H4 (cell line): ENCODE measurements at regions not wholly inside any gene's neighbourhood (a gene's known extent, or its start where the extent isn't known, plus 50 kb on each side); places are given as distances from the start of the nearest gene placed in this dataset.
"Not testable (repeated sequence)": the region's sequence is repeated elsewhere in the genome, so short reads cannot be mapped to it uniquely, and the experiment has no call there.

Experiments
- DNase-seq: peaks from one replicate; pipeline ENCODE4 v3.0.0-alpha.2; 2015; ENCODE audit warnings: low spot score

- DNase-seq: no peak
These were observed 73.2 kb upstream of the SGIP1 start for GRCh38 chr1:66460776-66461175.

- DNase-seq: no peak
These were observed 71.6 kb upstream of the SGIP1 start for GRCh38 chr1:66462313-66462712.

DNA sequence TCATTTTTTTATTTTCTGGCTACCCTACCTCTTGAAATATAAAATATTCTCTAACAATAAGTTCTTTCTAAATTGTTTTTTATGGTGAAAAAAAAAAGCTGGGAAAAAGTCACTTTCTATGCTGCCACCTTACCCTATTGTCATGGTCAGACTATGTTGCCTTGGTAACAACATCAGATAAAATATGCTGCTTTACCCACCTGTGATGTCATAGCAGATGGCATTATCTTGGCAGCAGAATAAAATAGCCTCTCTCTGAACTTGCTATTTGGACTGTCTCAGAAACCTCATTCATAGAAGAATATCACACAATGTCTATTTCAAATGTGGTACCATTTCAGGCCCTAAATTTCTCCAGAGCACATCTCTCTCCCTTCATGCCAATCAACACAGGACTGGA is 69.6 kb upstream of the SGIP1 start:
- DNase-seq: no peak

DNA sequence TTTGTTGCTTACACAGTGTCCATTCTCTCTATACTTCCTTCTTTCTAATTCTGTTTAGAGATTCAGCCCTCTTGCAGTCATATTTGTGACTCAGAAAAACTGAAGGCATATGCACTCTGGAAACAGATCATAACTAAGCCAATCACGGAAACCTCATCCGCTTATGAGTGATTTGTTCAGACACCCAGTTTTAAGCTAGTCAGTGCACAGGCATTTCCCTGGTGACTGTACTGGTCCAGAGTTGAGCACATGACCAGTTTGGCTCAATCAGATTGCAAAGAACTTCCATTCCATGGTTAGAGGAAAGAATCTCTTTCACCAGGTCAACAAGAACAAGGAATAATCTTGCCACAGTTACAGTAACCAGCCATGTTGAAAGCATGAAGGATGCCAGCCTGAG is 69.2 kb upstream of the SGIP1 start:
- peak; percentile 13 for DNase-seq

GRCh38 chr1:66466695-66467094 is 67.3 kb upstream of the SGIP1 start:
- DNase-seq: not testable (repeated sequence)

DNA sequence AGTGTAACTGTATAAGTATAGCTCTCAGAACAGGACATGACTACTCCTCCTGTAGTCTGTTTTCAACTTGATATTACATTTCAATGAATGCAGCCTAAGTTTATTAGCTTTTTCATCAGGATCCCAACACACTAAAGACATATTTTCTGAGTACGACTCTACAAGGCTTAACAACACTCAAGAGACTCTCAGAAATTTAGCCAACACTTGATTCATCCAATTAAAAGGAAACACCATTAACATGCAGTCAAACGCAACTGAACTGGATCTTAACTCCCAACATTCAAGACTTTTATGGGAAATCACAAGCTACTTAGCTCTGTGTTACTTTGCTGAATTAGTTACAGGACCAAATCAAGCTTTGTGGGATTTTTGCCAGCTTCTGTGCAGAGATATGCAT is 65.2 kb upstream of the SGIP1 start:
- no peak for DNase-seq

GRCh38 chr1:66475940-66476339 is 58.0 kb upstream of the SGIP1 start:
- no peak for DNase-seq

DNA sequence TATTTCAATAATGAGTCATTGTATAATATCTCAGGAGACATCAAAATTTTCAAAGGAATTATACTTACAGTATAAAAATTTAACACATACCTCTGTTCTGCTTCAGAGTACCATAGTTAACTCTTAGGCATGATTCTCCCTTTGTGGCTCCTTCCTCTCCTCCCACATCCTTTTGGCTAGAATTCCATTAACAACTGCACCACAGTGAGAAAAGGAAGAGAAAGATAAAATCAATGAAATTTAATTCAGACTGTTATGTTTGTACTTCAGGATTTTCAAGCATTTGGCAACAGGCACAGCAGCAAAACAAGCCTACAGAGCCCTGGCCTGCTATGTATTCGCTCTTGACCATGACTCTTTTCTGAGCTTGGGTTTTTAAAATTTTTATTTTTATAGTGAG is 57.2 kb upstream of the SGIP1 start:
- DNase-seq: no peak

DNA sequence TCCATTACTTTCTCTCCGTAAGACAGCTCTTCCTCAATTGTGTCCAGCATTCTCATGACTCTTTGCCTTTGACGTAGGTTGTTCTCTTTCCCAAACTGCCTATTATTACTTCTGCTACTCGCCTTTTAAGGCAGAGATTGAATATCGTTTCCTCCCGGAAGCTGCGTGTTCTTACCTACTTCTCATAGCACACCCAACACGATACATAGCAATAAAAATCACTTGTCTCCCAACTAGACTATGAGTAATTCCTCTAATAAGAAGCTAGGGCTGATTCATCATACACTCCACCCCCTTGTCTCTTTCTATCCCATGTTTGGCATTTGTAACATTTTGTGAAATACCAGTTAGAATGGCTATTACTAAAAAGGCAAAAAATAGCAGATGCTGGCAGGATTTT is 55.8 kb upstream of the SGIP1 start:
- no peak for DNase-seq

GRCh38 chr1:66480162-66480561 is 53.8 kb upstream of the SGIP1 start:
- DNase-seq: no peak

- not testable (repeated sequence) for DNase-seq
These were observed 52.7 kb upstream of the SGIP1 start for GRCh38 chr1:66481215-66481614.
